Astrocyte of the spinal cord (primary cell): ENCODE measurements at regions not wholly inside any gene's neighbourhood (a gene's known extent, or its start where the extent isn't known, plus 50 kb on each side); places are given as distances from the start of the nearest gene placed in this dataset.

Experiments
- DNase-seq: peaks from one replicate; pipeline ENCODE4 v3.0.0; 2011; ENCODE audit warnings: low read depth, low spot score
- H3K4me3 ChIP-seq: 2 replicates; pipeline ENCODE4 v1.5.1; 2011; ENCODE audit warnings: low read depth, mild to moderate bottlenecking, low read length, moderate library complexity
- in situ Hi-C: cut with HindIII; loops from 2 replicates; pipeline ENCODE4 v1.10.0; 2017; ENCODE audit warnings: low sequenced_read_pairs
- TF ChIP-seq, protein P1 (sequence below): IDR thresholded peaks from 2 replicates; pipeline ENCODE4 v1.5.1; 2012; ENCODE audit warnings: low read depth, mild to moderate bottlenecking, low read length, inconsistent platforms

- in situ Hi-C loops: no loop called here
- TF ChIP-seq, protein P1, sequence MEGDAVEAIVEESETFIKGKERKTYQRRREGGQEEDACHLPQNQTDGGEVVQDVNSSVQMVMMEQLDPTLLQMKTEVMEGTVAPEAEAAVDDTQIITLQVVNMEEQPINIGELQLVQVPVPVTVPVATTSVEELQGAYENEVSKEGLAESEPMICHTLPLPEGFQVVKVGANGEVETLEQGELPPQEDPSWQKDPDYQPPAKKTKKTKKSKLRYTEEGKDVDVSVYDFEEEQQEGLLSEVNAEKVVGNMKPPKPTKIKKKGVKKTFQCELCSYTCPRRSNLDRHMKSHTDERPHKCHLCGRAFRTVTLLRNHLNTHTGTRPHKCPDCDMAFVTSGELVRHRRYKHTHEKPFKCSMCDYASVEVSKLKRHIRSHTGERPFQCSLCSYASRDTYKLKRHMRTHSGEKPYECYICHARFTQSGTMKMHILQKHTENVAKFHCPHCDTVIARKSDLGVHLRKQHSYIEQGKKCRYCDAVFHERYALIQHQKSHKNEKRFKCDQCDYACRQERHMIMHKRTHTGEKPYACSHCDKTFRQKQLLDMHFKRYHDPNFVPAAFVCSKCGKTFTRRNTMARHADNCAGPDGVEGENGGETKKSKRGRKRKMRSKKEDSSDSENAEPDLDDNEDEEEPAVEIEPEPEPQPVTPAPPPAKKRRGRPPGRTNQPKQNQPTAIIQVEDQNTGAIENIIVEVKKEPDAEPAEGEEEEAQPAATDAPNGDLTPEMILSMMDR: no peak
- H3K4me3 ChIP-seq: no peak overlapping the region
- DNase-seq: no peak
Observed at GRCh38 chr3:191997093-191997492, 536.1 kb downstream of the PYDC2 start.

DNA sequence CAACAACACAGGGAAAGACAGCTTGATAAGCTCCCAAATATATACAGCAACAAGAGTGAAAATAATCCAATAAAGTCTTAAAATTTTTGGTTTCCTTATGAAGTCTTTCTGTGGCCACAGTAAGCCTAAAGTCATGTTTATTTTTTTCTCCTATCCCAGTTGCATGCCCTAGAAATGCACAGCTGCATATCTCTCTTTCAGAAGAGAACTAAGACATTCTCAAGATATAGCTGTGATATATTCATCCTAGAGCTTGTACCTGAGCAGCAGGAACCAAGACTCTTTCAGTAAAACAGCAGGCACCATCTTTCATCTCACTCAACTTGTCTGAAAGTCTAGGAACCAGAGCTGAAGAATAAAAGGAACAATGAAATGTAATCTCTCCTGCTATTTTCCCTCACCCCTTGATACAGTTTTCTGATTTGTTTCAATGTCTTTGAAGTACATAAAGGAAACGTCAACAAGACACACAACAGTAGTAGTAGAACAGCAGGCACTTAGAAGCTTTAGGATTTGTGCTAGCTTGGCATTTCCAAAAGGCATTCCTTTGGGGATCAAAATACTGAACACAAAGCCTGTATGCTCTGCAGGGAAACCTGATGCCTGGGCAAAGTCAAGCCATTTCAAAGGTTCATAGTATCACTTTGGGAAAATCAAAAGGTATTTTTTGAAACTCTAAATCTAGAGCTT, 536.8 kb downstream of the PYDC2 start:
- in situ Hi-C loops: no loop called here
- H3K4me3 ChIP-seq: no peak overlapping the region
- TF ChIP-seq, protein P1: no peak
- DNase-seq: no peak

- TF ChIP-seq, protein P1: no peak
- H3K4me3 ChIP-seq: no peak overlapping the region
- in situ Hi-C loops: no loop called here
- no peak for DNase-seq
Observed at GRCh38 chr3:192001218-192001617, 540.3 kb downstream of the PYDC2 start.

GRCh38 chr3:192005989-192006388, 545.0 kb downstream of the PYDC2 start:
- in situ Hi-C loops: no loop called here
- DNase-seq: no peak
- no peak overlapping the region for H3K4me3 ChIP-seq
- TF ChIP-seq, protein P1: no peak

DNA sequence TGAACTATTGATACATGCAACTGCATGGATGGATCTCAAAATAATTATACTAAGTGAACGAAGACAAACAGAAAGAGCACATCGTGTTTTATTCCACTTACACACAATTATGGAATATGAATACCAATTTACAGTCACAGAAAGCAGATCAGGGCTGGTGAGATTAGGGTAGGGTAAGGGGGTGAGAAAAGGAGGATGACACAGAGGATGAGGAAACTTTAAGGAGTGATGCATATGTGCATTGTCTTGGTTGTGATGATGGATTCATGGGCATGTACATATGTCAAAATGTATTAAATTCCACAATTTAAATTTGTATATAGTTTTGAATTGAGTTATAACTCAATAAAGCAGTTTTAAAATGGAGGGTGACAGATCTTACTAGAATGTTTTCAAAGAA, 548.9 kb downstream of the PYDC2 start:
- no peak for DNase-seq
- H3K4me3 ChIP-seq: no peak overlapping the region
- TF ChIP-seq, protein P1: no peak
- in situ Hi-C loops: no loop called here

GRCh38 chr3:192010490-192010889, 549.5 kb downstream of the PYDC2 start:
- in situ Hi-C loops: no loop called here
- TF ChIP-seq, protein P1: no peak
- DNase-seq: no peak
- no peak overlapping the region for H3K4me3 ChIP-seq
